H1 (cell line): ENCODE measurements at regions not wholly inside any gene's neighbourhood (a gene's known extent, or its start where the extent isn't known, plus 50 kb on each side); places are given as distances from the start of the nearest gene placed in this dataset.

ENCODE experiments used
- CTCF ChIA-PET: fragments of 300-600 bp; sonication (Branson Sonifier 250); formaldehyde crosslinking; loops from one replicate; lab custom pipeline; 2021; ENCODE audit not compliant: partially characterized antibody; lab: Charles Lee
- POLR2A ChIA-PET: fragments of 300-600 bp; sonication (Branson Sonifier 250); formaldehyde crosslinking; loops from one replicate; lab custom pipeline; 2021; ENCODE audit warnings: inconsistent platforms; ENCODE audit not compliant: partially characterized antibody; lab: Charles Lee
- DNase-seq, 2 experiments: peaks; one replicate each; pipeline versions ENCODE4 v3.0.0 to v3.0.0-alpha.2; 2010 to 2022; ENCODE audit warnings: low spot score in 2 of 2, low read depth in 1 of 2, mixed read lengths in 1 of 2
- FAIRE-seq: peaks from 2 replicates; lab custom pipeline; 2011; peaks lifted over from hg19 to GRCh38; lab: Jason Lieb, UNC
- H2AFZ ChIP-seq: 2 replicates; pipeline ENCODE4 v1.8.1; 2012; ENCODE audit warnings: low read length, inconsistent platforms
- H2AK5ac ChIP-seq: 2 replicates; pipeline ENCODE4 v1.6.1; 2013; ENCODE audit warnings: low read depth, low read length
- H2BK120ac ChIP-seq: replicated peaks from 2 replicates; pipeline ENCODE3; 2013; ENCODE audit warnings: low read depth, low read length, inconsistent platforms
- H2BK12ac ChIP-seq: 2 replicates; pipeline ENCODE4 v1.6.1; 2013; ENCODE audit warnings: low read depth, low read length
- H2BK15ac ChIP-seq: 2 replicates; pipeline ENCODE4 v1.6.1; 2013; ENCODE audit warnings: low read length
- H2BK20ac ChIP-seq: 2 replicates; pipeline ENCODE4 v1.6.1; 2013; ENCODE audit warnings: low read length
- H2BK5ac ChIP-seq: 2 replicates; pipeline ENCODE4 v1.6.1; 2013; ENCODE audit warnings: low read depth, low read length
- H3K14ac ChIP-seq: 2 replicates; pipeline ENCODE4 v1.6.1; 2013; ENCODE audit warnings: inconsistent platforms; ENCODE audit not compliant: insufficient read length
- H3K18ac ChIP-seq: 2 replicates; pipeline ENCODE4 v1.6.1; 2013; ENCODE audit warnings: low read length; ENCODE audit errors: extremely low read depth
- H3K23ac ChIP-seq: 2 replicates; pipeline ENCODE4 v1.6.1; 2013; ENCODE audit warnings: inconsistent platforms; ENCODE audit not compliant: insufficient read length
- H3K23me2 ChIP-seq: 2 replicates; pipeline ENCODE4 v1.6.1; 2013; ENCODE audit warnings: low read depth, low read length
- H3K27ac ChIP-seq: 2 replicates; pipeline ENCODE4 v1.6.1; 2011; ENCODE audit warnings: low read depth, low read length, inconsistent platforms
- H3K27me3 ChIP-seq, 4 experiments: replicated peaks in 1 of 4; 1 replicate in 1 of 4; 2 replicates in 3 of 4; pipeline versions ENCODE4 v1.6.1 to v1.8.1; 2011 to 2013; ENCODE audit warnings: low read length in 3 of 4, mild to moderate bottlenecking in 3 of 4, inconsistent platforms in 2 of 4, mixed read lengths in 2 of 4, moderate library complexity in 1 of 4; ENCODE audit not compliant: control insufficient read depth in 3 of 4, insufficient read depth in 3 of 4; ENCODE audit errors: extremely low read depth in 1 of 4
- H3K36me3 ChIP-seq, 4 experiments: 2 replicates each; pipeline versions ENCODE4 v1.6.1 to v1.8.1; 2011 to 2013; ENCODE audit warnings: mild to moderate bottlenecking in 4 of 4, low read length in 3 of 4, moderate library complexity in 2 of 4, control low read depth in 1 of 4, inconsistent platforms in 1 of 4; ENCODE audit not compliant: insufficient read depth in 4 of 4, control insufficient read depth in 2 of 4
- H3K4ac ChIP-seq: replicated peaks from 2 replicates; pipeline ENCODE3; 2013; ENCODE audit warnings: low read length, low read depth, mixed read lengths, inconsistent platforms; ENCODE audit not compliant: insufficient read length
- H3K4me1 ChIP-seq, 4 experiments: replicated peaks in 1 of 4; 1 replicate in 1 of 4; 2 replicates in 3 of 4; pipeline versions ENCODE4 v1.6.1 to v1.8.1; 2011 to 2013; ENCODE audit warnings: low read length in 3 of 4, inconsistent platforms in 2 of 4, mixed read lengths in 1 of 4; ENCODE audit not compliant: insufficient read depth in 4 of 4, control insufficient read depth in 3 of 4
- H3K4me2 ChIP-seq, 2 experiments: 2 replicates each; pipeline versions ENCODE4 v1.6.1 to v1.8.1; 2011 to 2013; ENCODE audit warnings: low read depth in 2 of 2, low read length in 2 of 2, control low read depth in 1 of 2, inconsistent platforms in 1 of 2, mild to moderate bottlenecking in 1 of 2; ENCODE audit not compliant: insufficient read depth in 1 of 2
- H3K4me3 ChIP-seq, 4 experiments: fragments of 200-600, 300-600 bp in 1 of 4; sonication (generic), shearing (Covaris generic), sonication (Bioruptor Twin) in 1 of 4; 2 replicates each; pipeline versions ENCODE4 v1.5.1 to v1.8.1; 2011 to 2016; ENCODE audit warnings: low read length in 4 of 4, low read depth in 3 of 4, control low read depth in 2 of 4, inconsistent platforms in 2 of 4, mild to moderate bottlenecking in 2 of 4, mixed read lengths in 1 of 4, moderate library complexity in 1 of 4; ENCODE audit not compliant: insufficient read depth in 2 of 4; ENCODE audit errors: extremely low read depth in 1 of 4
- H3K56ac ChIP-seq: replicated peaks from 2 replicates; pipeline ENCODE3; 2013; ENCODE audit warnings: low read depth, mild to moderate bottlenecking, mixed read lengths, low read length, inconsistent platforms; ENCODE audit not compliant: insufficient read length
- H3K79me1 ChIP-seq: 2 replicates; pipeline ENCODE4 v1.6.1; 2013; ENCODE audit warnings: low read depth, low read length, control low read depth
- H3K79me2 ChIP-seq, 2 experiments: 2 replicates each; pipeline versions ENCODE4 v1.6.1 to v1.8.1; 2012 to 2013; ENCODE audit warnings: low read length in 2 of 2, mild to moderate bottlenecking in 2 of 2, inconsistent platforms in 1 of 2; ENCODE audit not compliant: insufficient read depth in 2 of 2, control insufficient read depth in 1 of 2
- H3K9ac ChIP-seq, 4 experiments: replicated peaks in 1 of 4; 1 replicate in 1 of 4; 2 replicates in 3 of 4; pipeline versions ENCODE4 v1.6.1 to v1.8.1; 2011 to 2013; ENCODE audit warnings: low read depth in 3 of 4, low read length in 3 of 4, control low read depth in 2 of 4, mild to moderate bottlenecking in 2 of 4, moderate library complexity in 2 of 4, inconsistent platforms in 1 of 4; ENCODE audit errors: extremely low read depth in 1 of 4
- H3K9me3 ChIP-seq, 2 experiments: 2 replicates each; pipeline versions ENCODE4 v1.6.1 to v1.8.1; 2012 to 2013; ENCODE audit warnings: mild to moderate bottlenecking in 2 of 2, moderate library complexity in 2 of 2, control low read depth in 1 of 2, inconsistent platforms in 1 of 2, low read depth in 1 of 2, low read length in 1 of 2, mixed read lengths in 1 of 2; ENCODE audit not compliant: insufficient read depth in 2 of 2
- H4K20me1 ChIP-seq, 2 experiments: replicated peaks in 1 of 2; 2 replicates each; pipeline versions ENCODE3 to v1.8.1; 2011 to 2013; ENCODE audit warnings: inconsistent platforms in 2 of 2, low read length in 2 of 2, mild to moderate bottlenecking in 1 of 2; ENCODE audit not compliant: insufficient read depth in 2 of 2, control insufficient read depth in 1 of 2
- H4K5ac ChIP-seq: 2 replicates; pipeline ENCODE4 v1.6.1; 2013; ENCODE audit warnings: low read length, low read depth, mixed read lengths, inconsistent platforms; ENCODE audit not compliant: insufficient read length
- H4K8ac ChIP-seq: 2 replicates; pipeline ENCODE4 v1.8.0; 2013; ENCODE audit warnings: mild to moderate bottlenecking, moderate library complexity, low read length, inconsistent platforms; ENCODE audit not compliant: insufficient read depth; ENCODE audit errors: extremely low read depth
- H4K91ac ChIP-seq: replicated peaks from 2 replicates; pipeline ENCODE3; 2013; ENCODE audit warnings: low read length, mixed read lengths, inconsistent platforms; ENCODE audit not compliant: insufficient read length
- BCL11A ChIP-seq, 2 experiments: IDR thresholded peaks; one replicate each; pipeline ENCODE4 v1.6.1; 2011; ENCODE audit warnings: low read depth in 2 of 2, low read length in 2 of 2, mild to moderate bottlenecking in 2 of 2
- EP300 ChIP-seq, 2 experiments: IDR thresholded peaks; 1 replicate in 1 of 2; 2 replicates in 1 of 2; pipeline ENCODE4 v1.6.1; 2011 to 2012; ENCODE audit warnings: low read depth in 2 of 2, low read length in 2 of 2, mild to moderate bottlenecking in 2 of 2, borderline replicate concordance in 1 of 2, inconsistent platforms in 1 of 2, moderate library complexity in 1 of 2
- EZH2 ChIP-seq: fragments of 200-600 bp; sonication (generic); IDR thresholded peaks from 2 replicates; pipeline ENCODE4 v1.7.1; 2012; ENCODE audit warnings: low read depth, mild to moderate bottlenecking, moderate library complexity, low read length, inconsistent platforms; ENCODE audit not compliant: severe bottlenecking
- KDM1A ChIP-seq: fragments of 200-600, 300-600 bp; sonication (generic); IDR thresholded peaks from 2 replicates; pipeline ENCODE4 v1.7.1; 2016; ENCODE audit warnings: mild to moderate bottlenecking, low read length, borderline replicate concordance
- KDM4A ChIP-seq: IDR thresholded peaks from one replicate; pipeline ENCODE4 v1.7.1; 2012; ENCODE audit warnings: low read depth, mild to moderate bottlenecking, moderate library complexity, low read length, inconsistent platforms; ENCODE audit not compliant: severe bottlenecking
- MAFK ChIP-seq: IDR thresholded peaks from 2 replicates; pipeline ENCODE4 v1.6.1; 2012; ENCODE audit warnings: low read depth, mild to moderate bottlenecking, improper control_type of control experiment, low read length
- POLR2AphosphoS5 ChIP-seq: IDR thresholded peaks from 2 replicates; pipeline ENCODE4 v1.6.1; 2011; ENCODE audit warnings: low read depth, low read length
- RBBP5 ChIP-seq: IDR thresholded peaks from 2 replicates; pipeline ENCODE4 v1.7.1; 2012; ENCODE audit warnings: low read depth, mild to moderate bottlenecking, inconsistent platforms, low read length, moderate library complexity, borderline replicate concordance
- RXRA ChIP-seq: IDR thresholded peaks from 2 replicates; pipeline ENCODE4 v1.6.1; 2011; ENCODE audit warnings: low read depth, mild to moderate bottlenecking, low read length, moderate library complexity; ENCODE audit not compliant: insufficient read depth
- WGBS, 2 experiments: shearing (Covaris generic) in 1 of 2; methylation state at CpG; one replicate each; pipeline versions ENCODE4 v1.1.6 to v1.1.7; 2013 to 2015; ENCODE audit warnings: low lambda C conversion rate in 2 of 2, mixed read lengths in 2 of 2, inconsistent platforms in 1 of 2, low coverage in 1 of 2, missing lambda C conversion rate in 1 of 2; ENCODE audit not compliant: insufficient replicate concordance in 2 of 2, insufficient coverage in 1 of 2, insufficient read length in 1 of 2; ENCODE audit errors: extremely low coverage in 1 of 2, missing lambda C conversion rate in 1 of 2; 5-methylcytosine and 5-hydroxymethylcytosine counted together

GRCh38 chrX:134115270-134115669, 121.7 kb upstream of the CCDC160 start:
- H2BK15ac ChIP-seq, result no peak overlapping the region
- no peaks in the 10 kb centered on the region for H4K20me1 ChIP-seq
- TF ChIP-seq RXRA, result no peak
- TF ChIP-seq KDM1A, result no peak
- no peak for TF ChIP-seq POLR2AphosphoS5
- TF ChIP-seq BCL11A (IDR thresholded peaks at IDR 0.05; ENCODE audit: low read depth in 2 of 2, low read length in 2 of 2), result no peak
- no peak for TF ChIP-seq EP300 (IDR thresholded peaks at IDR 0.05; ENCODE audit: borderline replicate concordance in 1 of 2, low read depth in 2 of 2, low read length in 2 of 2)
- no peak for TF ChIP-seq MAFK
- no peak for TF ChIP-seq EZH2
- no peak for TF ChIP-seq KDM4A
- no peak for TF ChIP-seq RBBP5
- no peaks in the 10 kb centered on the region; the same call in 1 of the 2 replicates for H3K23me2 ChIP-seq
- no peaks in the 10 kb centered on the region for H3K79me1 ChIP-seq
- H3K27ac ChIP-seq, result no peak overlapping the region
- H3K9ac ChIP-seq, result no peak overlapping the region
- H3K4ac ChIP-seq, result no peak overlapping the region
- WGBS, 2 experiments, result 95% methylated on average over 3 of the region's 3 CpGs; no CpG with 5 or more reads in 1 of the 2 experiments
- ChIA-PET POLR2A (no interaction called here), CTCF (no interaction called here)
- no peak overlapping the region for H3K23ac ChIP-seq
- H3K36me3 ChIP-seq, result no peaks in the 10 kb centered on the region
- no peak overlapping the region for H3K4me2 ChIP-seq
- H3K18ac ChIP-seq, result no peak overlapping the region
- H2BK12ac ChIP-seq, result no peak overlapping the region
- peaks cover 3 to 7% of the 10 kb centered on the region in 2 experiments; a peak in 2 of 4 replicates for H3K9me3 ChIP-seq
- no peak overlapping the region for H4K91ac ChIP-seq
- no peak overlapping the region for H3K14ac ChIP-seq
- no peaks in the 10 kb centered on the region for H3K79me2 ChIP-seq
- H2AK5ac ChIP-seq, result no peak overlapping the region
- H3K27me3 ChIP-seq, result no peaks in the 10 kb centered on the region
- H3K4me1 ChIP-seq, result no peaks in the 10 kb centered on the region
- no peak overlapping the region for H4K8ac ChIP-seq
- no peak overlapping the region for H3K4me3 ChIP-seq
- no peak overlapping the region for H2BK5ac ChIP-seq
- H2BK120ac ChIP-seq, result no peak overlapping the region
- DNase-seq (no peak), FAIRE-seq (no peak)
- no peak overlapping the region for H3K56ac ChIP-seq
- H2AFZ ChIP-seq, result no peak overlapping the region
- H2BK20ac ChIP-seq, result no peak overlapping the region
- H4K5ac ChIP-seq, result no peak overlapping the region
